IMR-90 (cell line): ENCODE measurements at regions not wholly inside any gene's neighbourhood (a gene's known extent, or its start where the extent isn't known, plus 50 kb on each side); places are given as distances from the start of the nearest gene placed in this dataset.

Experiments used
- ATAC-seq: fragments of 200-7000 bp; cut with Tn5 transposase; 2 replicates; pipeline ENCODE4 v1.9.1; 2020; ENCODE audit warnings: low read depth, mild to moderate bottlenecking, moderate library complexity
- BruUV-seq: library from RNA; stranded (reverse); fragments of 400-500 nt; replicated peaks from 2 replicates; lab custom pipeline; 2021; lab: Mats Ljungman, UMichigan
- CTCF ChIA-PET: fragments of 300-600 bp; formaldehyde crosslinking; extraction: SDS; loops from one replicate; lab custom pipeline; 2021; ENCODE audit warnings: antibody characterized with exemption; lab: Yijun Ruan, JAX
- POLR2A ChIA-PET: fragments of 300-600 bp; sonication (Branson Sonifier 250); formaldehyde crosslinking; loops from one replicate; lab custom pipeline; 2022; ENCODE audit warnings: antibody characterized with exemption; ENCODE audit not compliant: unreplicated experiment; lab: Charles Lee
- DNase-seq: peaks from one replicate; pipeline ENCODE4 v3.0.0; 2013
- H2AFZ ChIP-seq: replicated peaks from 2 replicates; pipeline ENCODE3; 2013; ENCODE audit warnings: low read length, mild to moderate bottlenecking; ENCODE audit not compliant: poor library complexity
- H2AK5ac ChIP-seq: 2 replicates; pipeline ENCODE4 v1.6.1; 2013; ENCODE audit warnings: low read depth, low read length, inconsistent platforms
- H2AK9ac ChIP-seq: replicated peaks from 2 replicates; pipeline ENCODE3; 2013; ENCODE audit warnings: mild to moderate bottlenecking, low read depth, low read length, moderate library complexity; ENCODE audit not compliant: poor library complexity
- H2BK120ac ChIP-seq: 2 replicates; pipeline ENCODE4 v1.6.1; 2013; ENCODE audit warnings: low read depth, low read length, inconsistent platforms
- H2BK15ac ChIP-seq: 3 replicates; pipeline ENCODE4 v1.6.1; 2013; ENCODE audit warnings: low read depth, low read length, inconsistent platforms
- H2BK20ac ChIP-seq: 2 replicates; pipeline ENCODE4 v1.6.1; 2013; ENCODE audit warnings: low read depth, mild to moderate bottlenecking, inconsistent platforms, low read length, moderate library complexity
- H2BK5ac ChIP-seq: 2 replicates; pipeline ENCODE4 v1.6.1; 2013; ENCODE audit warnings: mild to moderate bottlenecking, low read depth, low read length, inconsistent platforms; ENCODE audit not compliant: poor library complexity, severe bottlenecking
- H3K14ac ChIP-seq: replicated peaks from 2 replicates; pipeline ENCODE4 v1.6.1; 2013; ENCODE audit warnings: low read depth, low read length, inconsistent platforms
- H3K18ac ChIP-seq: 2 replicates; pipeline ENCODE4 v1.6.1; 2013; ENCODE audit warnings: low read depth, low read length, control low read depth
- H3K23ac ChIP-seq: 2 replicates; pipeline ENCODE4 v1.6.1; 2013; ENCODE audit warnings: low read depth, low read length, inconsistent platforms
- H3K27ac ChIP-seq: 2 replicates; pipeline ENCODE4 v1.5.1; 2013; ENCODE audit warnings: mild to moderate bottlenecking, control low read depth, low read length; ENCODE audit not compliant: insufficient read depth
- H3K27me3 ChIP-seq: 2 replicates; pipeline ENCODE4 v1.6.1; 2013; ENCODE audit warnings: low read length; ENCODE audit not compliant: control insufficient read depth, insufficient read depth
- H3K36me3 ChIP-seq: 2 replicates; pipeline ENCODE4 v1.6.1; 2013; ENCODE audit warnings: low read length, mixed read lengths; ENCODE audit not compliant: control insufficient read depth, insufficient read depth
- H3K4ac ChIP-seq: 2 replicates; pipeline ENCODE4 v1.6.1; 2013; ENCODE audit warnings: low read depth, low read length, inconsistent platforms
- H3K4me1 ChIP-seq: 2 replicates; pipeline ENCODE4 v1.6.1; 2013; ENCODE audit warnings: low read length, mixed read lengths; ENCODE audit not compliant: control insufficient read depth, insufficient read depth
- H3K4me2 ChIP-seq: 2 replicates; pipeline ENCODE4 v1.6.1; 2013; ENCODE audit warnings: low read depth, mild to moderate bottlenecking, control low read depth, low read length, moderate library complexity
- H3K4me3 ChIP-seq: 2 replicates; pipeline ENCODE4 v1.5.1; 2013; ENCODE audit warnings: low read depth, mild to moderate bottlenecking, control low read depth, low read length, moderate library complexity; ENCODE audit not compliant: insufficient read depth
- H3K56ac ChIP-seq: 2 replicates; pipeline ENCODE4 v1.6.1; 2013; ENCODE audit warnings: low read length, inconsistent platforms; ENCODE audit not compliant: insufficient read depth; ENCODE audit errors: extremely low read depth
- H3K79me1 ChIP-seq, 2 experiments: 2 replicates each; pipeline ENCODE4 v1.6.1; 2013; ENCODE audit warnings: low read length in 2 of 2, inconsistent platforms in 1 of 2, low read depth in 1 of 2
- H3K9ac ChIP-seq: 2 replicates; pipeline ENCODE4 v1.6.1; 2013; ENCODE audit warnings: low read depth, low read length, control low read depth
- H3K9me1 ChIP-seq: 2 replicates; pipeline ENCODE4 v1.6.1; 2013; ENCODE audit warnings: low read length, inconsistent platforms; ENCODE audit not compliant: insufficient read depth
- H3K9me3 ChIP-seq: 2 replicates; pipeline ENCODE4 v1.6.1; 2013; ENCODE audit warnings: low read length; ENCODE audit not compliant: control insufficient read depth, insufficient read depth
- H4K20me1 ChIP-seq: 2 replicates; pipeline ENCODE4 v1.6.1; 2013; ENCODE audit warnings: low read length, inconsistent platforms; ENCODE audit not compliant: insufficient read depth
- H4K5ac ChIP-seq: 2 replicates; pipeline ENCODE4 v1.6.1; 2013; ENCODE audit warnings: mild to moderate bottlenecking, low read depth, low read length, control low read depth
- H4K8ac ChIP-seq, 2 experiments: 2 replicates each; pipeline ENCODE4 v1.6.1; 2013; ENCODE audit warnings: low read depth in 2 of 2, low read length in 2 of 2, control low read depth in 1 of 2, inconsistent platforms in 1 of 2
- H4K91ac ChIP-seq: 2 replicates; pipeline ENCODE4 v1.6.1; 2013; ENCODE audit warnings: low read depth, low read length, inconsistent platforms; ENCODE audit not compliant: insufficient read depth
- CTCF ChIP-seq: conservative IDR thresholded peaks from 2 replicates; pipeline ENCODE4 v1.5.1; 2012; ENCODE audit warnings: mild to moderate bottlenecking, low read depth, low read length, improper control_type of control experiment
- ELK1 ChIP-seq: fragments of 150-350 bp; IDR thresholded peaks from 2 replicates; pipeline ENCODE4 v1.6.1; 2016; ENCODE audit warnings: low read depth, mild to moderate bottlenecking, low read length, moderate library complexity, borderline replicate concordance
- FOS ChIP-seq: fragments of 150-350 bp; IDR thresholded peaks from 2 replicates; pipeline ENCODE4 v1.6.1; 2016; ENCODE audit warnings: low read depth, low read length
- MAFK ChIP-seq: IDR thresholded peaks from 2 replicates; pipeline ENCODE4 v1.6.1; 2012; ENCODE audit warnings: low read depth, low read length, improper control_type of control experiment
- MAZ ChIP-seq: IDR thresholded peaks from 2 replicates; pipeline ENCODE4 v1.6.1; 2012; ENCODE audit warnings: low read depth, mild to moderate bottlenecking, low read length, improper control_type of control experiment, moderate library complexity, borderline replicate concordance
- NFE2L2 ChIP-seq: fragments of 150-350 bp; IDR thresholded peaks from 2 replicates; pipeline ENCODE4 v1.6.1; 2016; ENCODE audit warnings: low read depth, mild to moderate bottlenecking, low read length
- POLR2A ChIP-seq: IDR thresholded peaks from 2 replicates; pipeline ENCODE4 v1.6.1; 2012; ENCODE audit warnings: mild to moderate bottlenecking, low read depth, low read length
- RAD21 ChIP-seq: IDR thresholded peaks from 2 replicates; pipeline ENCODE4 v1.6.1; 2012; ENCODE audit warnings: low read length, improper control_type of control experiment
- SMC3 ChIP-seq: fragments of 150-350 bp; IDR thresholded peaks from 2 replicates; pipeline ENCODE4 v1.6.1; 2016; ENCODE audit warnings: low read depth, mild to moderate bottlenecking, antibody characterized with exemption, low read length, moderate library complexity
- WGBS, 2 experiments: methylation state at CpG; one replicate each; pipeline versions ENCODE4 v1.1.5 to v1.1.7; 2013; ENCODE audit warnings: missing lambda C conversion rate in 2 of 2; ENCODE audit not compliant: insufficient read length in 1 of 2; ENCODE audit errors: extremely low coverage in 2 of 2; 5-methylcytosine and 5-hydroxymethylcytosine counted together
- dilution Hi-C: fragments of 300-500 bp; cut with HindIII; formaldehyde crosslinking; loops from one replicate; pipeline ENCODE4 v1.14.3; 2018; ENCODE audit warnings: low sequenced_read_pairs; ENCODE audit not compliant: unreplicated experiment
- in situ Hi-C: fragments of 300-500 bp; cut with MboI; formaldehyde crosslinking; loops from 3 replicates; pipeline ENCODE4 v1.14.3; 2019; ENCODE audit warnings: low sequenced_read_pairs, inconsistent platforms, mixed read lengths
- intact Hi-C: fragments of 100-400 bp; cut with micrococcal nuclease; formaldehyde crosslinking; loops from 2 replicates; pipeline ENCODE4 v1.10.0; 2022

- Histone ChIP-seq H3K27me3 (no peaks in the 10 kb centered on the region), H3K4me2 (no peak overlapping the region), H4K8ac (no peak overlapping the region), H2AFZ (no peak overlapping the region), H3K23ac (no peak overlapping the region), H2AK9ac (no peak overlapping the region), H3K9me3 (peaks cover 4% of the 10 kb centered on the region; the same call in 1 of the 2 replicates), H3K9ac (no peak overlapping the region), H3K4ac (no peak overlapping the region), H3K9me1 (no peaks in the 10 kb centered on the region), H2BK120ac (no peak overlapping the region), H4K20me1 (no peaks in the 10 kb centered on the region), H3K56ac (no peak overlapping the region), H3K27ac (no peak overlapping the region), H3K18ac (no peak overlapping the region), H2BK20ac (no peak overlapping the region), H4K91ac (no peak overlapping the region), H2BK15ac (no peak overlapping the region), H3K14ac (no peak overlapping the region), H3K4me3 (no peak overlapping the region), H2AK5ac (no peak overlapping the region), H3K36me3 (no peaks in the 10 kb centered on the region), H4K5ac (no peak overlapping the region), H3K4me1 (no peaks in the 10 kb centered on the region), H3K79me1 (no peaks in the 10 kb centered on the region), H2BK5ac (no peak overlapping the region)
- intact Hi-C loops: no loop called here
- in situ Hi-C loops: no loop called here
- DNase-seq (no peak), ATAC-seq (no peak)
- no CpG with 5 or more reads among the region's 1 CpG for WGBS, 2 experiments
- BruUV-seq: no TSS peak
- POLR2A ChIA-PET: no interaction called here
- dilution Hi-C loops: no loop called here
- CTCF ChIA-PET: no interaction called here
- no peak for TF ChIP-seq RAD21
- TF ChIP-seq FOS: no peak
- TF ChIP-seq MAFK: no peak
- TF ChIP-seq POLR2A: no peak
- TF ChIP-seq MAZ: no peak
- TF ChIP-seq NFE2L2: no peak
- no peak for TF ChIP-seq SMC3
- no peak for TF ChIP-seq ELK1
- TF ChIP-seq CTCF: no peak
These were observed 630.3 kb downstream of the RPS29 start for GRCh38 chr14:48955857-48956256.
